ENCODE measurements at regions not wholly inside any gene's neighbourhood (a gene's known extent, or its start where the extent isn't known, plus 50 kb on each side); places are given as distances from the start of the nearest gene placed in this dataset.

DNA sequence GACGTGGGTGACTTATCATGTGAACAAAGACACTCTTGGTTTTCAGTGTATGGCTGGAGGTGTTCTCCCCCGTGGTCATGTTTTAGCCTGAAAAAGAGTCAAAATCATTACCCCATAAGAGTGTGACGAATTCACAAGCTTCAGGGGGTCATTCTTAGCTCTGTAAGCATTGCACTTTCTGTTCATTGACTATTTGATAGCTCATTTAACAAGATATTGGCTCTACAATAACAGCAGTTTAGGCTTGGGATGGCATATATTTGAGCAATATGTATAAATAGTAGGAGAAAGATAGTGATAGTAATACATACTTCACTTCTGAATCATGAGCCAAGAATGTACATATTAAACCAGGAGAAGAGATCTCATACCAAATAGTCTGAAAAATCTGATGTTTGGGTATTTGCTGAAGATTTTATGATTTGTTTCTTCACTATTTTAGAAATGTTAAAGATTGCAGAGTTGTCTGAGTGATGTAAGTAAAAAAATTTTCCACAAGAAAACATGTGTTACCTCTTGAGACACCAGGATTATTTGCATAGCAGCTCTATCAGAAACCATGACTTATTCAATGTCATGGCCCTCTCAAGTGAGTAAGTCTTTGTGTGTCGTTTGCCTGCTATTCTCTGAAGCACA, 996.0 kb downstream of the OTOL1 start:
- Histone ChIP-seq H3K9ac (ENCODE audit: low read length) (no peak overlapping the region), H3K27me3 (ENCODE audit: insufficient read depth, low read length) (no peaks in the 10 kb centered on the region), H4K20me1 (ENCODE audit: insufficient read depth) (no peaks in the 10 kb centered on the region), H3K4me2 (ENCODE audit: low read length) (no peak overlapping the region), H3K9me2 (ENCODE audit: insufficient read depth) (peaks cover 8% of the 10 kb centered on the region; the same call in 1 of the 2 replicates), H3K79me2 (ENCODE audit: insufficient read depth, low read length) (no peaks in the 10 kb centered on the region), H3K27ac (ENCODE audit: low read depth, low read length) (no peak overlapping the region), H3K4me3 (replicated peaks in 1 of 2; ENCODE audit: low read depth in 1 of 2, low read length in 2 of 2) (no peak overlapping the region), H3K36me3 (ENCODE audit: control insufficient read depth in 1 of 2, insufficient read depth in 2 of 2, low read length in 2 of 2) (no peaks in the 10 kb centered on the region), H3K4me1 (ENCODE audit: control insufficient read depth in 1 of 2, insufficient read depth in 2 of 2, low read length in 2 of 2) (0 out of 4 replicates have a peak, but pooled peaks cover 0 to 6% of the 10 kb centered on the region in 2 experiments), H3K9me3 (ENCODE audit: control insufficient read depth in 1 of 2, insufficient read depth in 1 of 2, low read depth in 1 of 2, low read length in 2 of 2) (no peaks in the 10 kb centered on the region), H2AFZ (ENCODE audit: low read depth, low read length, poor library complexity, severe bottlenecking) (no peak overlapping the region)
- DNase-seq (ENCODE audit: low read depth, low spot score) (no peak), ATAC-seq (no peak)
- BruUV-seq (replicated peaks), result no TSS peak
- ChIA-PET POLR2A (no interaction called here), CTCF (no interaction called here), RAD21 (ENCODE audit: low non-redundant PET in 1 of 2, low total read pairs in 2 of 2, uncharacterized antibody in 2 of 2, unreplicated experiment in 2 of 2) (no interaction called here)
- intact Hi-C loops (cut with micrococcal nuclease), result no loop called here
- TF ChIP-seq SIN3A (IDR thresholded peaks at IDR 0.05; ENCODE audit: low read depth) (no peak), SP1 (IDR thresholded peaks at IDR 0.05; ENCODE audit: low read depth) (no peak)

DNA sequence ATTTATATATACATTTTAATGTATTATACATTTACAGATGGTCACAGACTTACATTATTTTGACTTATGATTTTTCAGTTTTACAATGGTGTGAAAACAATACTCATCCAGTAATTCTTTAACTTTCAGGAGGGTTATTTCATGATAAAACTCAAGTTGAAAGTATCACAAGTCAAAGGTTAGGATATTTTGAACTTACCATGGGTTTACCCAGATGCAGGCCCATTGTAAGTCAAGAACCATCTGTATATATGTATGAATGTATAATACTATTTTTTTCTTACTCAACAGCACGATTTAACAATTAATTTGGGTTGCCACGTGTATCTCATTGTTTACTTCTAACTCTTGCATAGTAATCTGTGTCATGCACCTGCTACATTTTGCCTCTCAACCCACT, 1002.0 kb downstream of the OTOL1 start:
- CTCF ChIA-PET, result no interaction called here
- DNase-seq (ENCODE audit: low read depth, low spot score) (no peak), ATAC-seq (no peak)
- Histone ChIP-seq H3K79me2 (ENCODE audit: insufficient read depth, low read length) (no peaks in the 10 kb centered on the region), H2AFZ (ENCODE audit: low read depth, low read length, poor library complexity, severe bottlenecking) (no peak overlapping the region), H3K9ac (ENCODE audit: low read length) (no peak overlapping the region), H3K4me1 (ENCODE audit: control insufficient read depth in 1 of 2, insufficient read depth in 2 of 2, low read length in 2 of 2) (no peaks in the 10 kb centered on the region), H3K27ac (ENCODE audit: low read depth, low read length) (no peak overlapping the region), H3K27me3 (ENCODE audit: insufficient read depth, low read length) (no peaks in the 10 kb centered on the region), H3K9me2 (ENCODE audit: insufficient read depth) (peaks cover 4% of the 10 kb centered on the region; the same call in 1 of the 2 replicates), H3K4me3 (replicated peaks in 1 of 2; ENCODE audit: low read depth in 1 of 2, low read length in 2 of 2) (no peak overlapping the region), H3K4me2 (ENCODE audit: low read length) (no peak overlapping the region), H3K36me3 (ENCODE audit: control insufficient read depth in 1 of 2, insufficient read depth in 2 of 2, low read length in 2 of 2) (no peaks in the 10 kb centered on the region), H4K20me1 (ENCODE audit: insufficient read depth) (no peaks in the 10 kb centered on the region), H3K9me3 (ENCODE audit: control insufficient read depth in 1 of 2, insufficient read depth in 1 of 2, low read depth in 1 of 2, low read length in 2 of 2) (no peaks in the 10 kb centered on the region)
- intact Hi-C loops (cut with micrococcal nuclease), result no loop called here
- POLR2A ChIA-PET, result no interaction called here
- no TSS peak for BruUV-seq (replicated peaks)
- RAD21 ChIA-PET (ENCODE audit: low non-redundant PET in 1 of 2, low total read pairs in 2 of 2, uncharacterized antibody in 2 of 2, unreplicated experiment in 2 of 2), result no interaction called here
- TF ChIP-seq, protein P1, sequence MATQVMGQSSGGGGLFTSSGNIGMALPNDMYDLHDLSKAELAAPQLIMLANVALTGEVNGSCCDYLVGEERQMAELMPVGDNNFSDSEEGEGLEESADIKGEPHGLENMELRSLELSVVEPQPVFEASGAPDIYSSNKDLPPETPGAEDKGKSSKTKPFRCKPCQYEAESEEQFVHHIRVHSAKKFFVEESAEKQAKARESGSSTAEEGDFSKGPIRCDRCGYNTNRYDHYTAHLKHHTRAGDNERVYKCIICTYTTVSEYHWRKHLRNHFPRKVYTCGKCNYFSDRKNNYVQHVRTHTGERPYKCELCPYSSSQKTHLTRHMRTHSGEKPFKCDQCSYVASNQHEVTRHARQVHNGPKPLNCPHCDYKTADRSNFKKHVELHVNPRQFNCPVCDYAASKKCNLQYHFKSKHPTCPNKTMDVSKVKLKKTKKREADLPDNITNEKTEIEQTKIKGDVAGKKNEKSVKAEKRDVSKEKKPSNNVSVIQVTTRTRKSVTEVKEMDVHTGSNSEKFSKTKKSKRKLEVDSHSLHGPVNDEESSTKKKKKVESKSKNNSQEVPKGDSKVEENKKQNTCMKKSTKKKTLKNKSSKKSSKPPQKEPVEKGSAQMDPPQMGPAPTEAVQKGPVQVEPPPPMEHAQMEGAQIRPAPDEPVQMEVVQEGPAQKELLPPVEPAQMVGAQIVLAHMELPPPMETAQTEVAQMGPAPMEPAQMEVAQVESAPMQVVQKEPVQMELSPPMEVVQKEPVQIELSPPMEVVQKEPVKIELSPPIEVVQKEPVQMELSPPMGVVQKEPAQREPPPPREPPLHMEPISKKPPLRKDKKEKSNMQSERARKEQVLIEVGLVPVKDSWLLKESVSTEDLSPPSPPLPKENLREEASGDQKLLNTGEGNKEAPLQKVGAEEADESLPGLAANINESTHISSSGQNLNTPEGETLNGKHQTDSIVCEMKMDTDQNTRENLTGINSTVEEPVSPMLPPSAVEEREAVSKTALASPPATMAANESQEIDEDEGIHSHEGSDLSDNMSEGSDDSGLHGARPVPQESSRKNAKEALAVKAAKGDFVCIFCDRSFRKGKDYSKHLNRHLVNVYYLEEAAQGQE (IDR thresholded peaks at IDR 0.05; ENCODE audit: low read depth), result no peak
- no peak for TF ChIP-seq CEBPB (IDR thresholded peaks at IDR 0.05; ENCODE audit: low read depth)
- no peak for TF ChIP-seq SRF (IDR thresholded peaks at IDR 0.05; ENCODE audit: low read depth)
- TF ChIP-seq ZBTB33 (IDR thresholded peaks at IDR 0.05; ENCODE audit: extremely low read depth, insufficient replicate concordance, low read length), result no peak
- TF ChIP-seq EZH2phosphoT487 (IDR thresholded peaks at IDR 0.05; ENCODE audit: borderline replicate concordance), result no peak
- TF ChIP-seq EGR1 (IDR thresholded peaks at IDR 0.05; ENCODE audit: low read depth), result no peak
- no peak for TF ChIP-seq YY1 (IDR thresholded peaks at IDR 0.05; ENCODE audit: extremely low read depth, insufficient replicate concordance, low read depth, low read length)
- no peak for TF ChIP-seq TCF7L2 (IDR thresholded peaks at IDR 0.05; ENCODE audit: borderline replicate concordance, extremely low read depth, insufficient read depth, insufficient read length)
- no peak for TF ChIP-seq ZNF274 (IDR thresholded peaks at IDR 0.05; ENCODE audit: low read depth, low read length)
- no peak for TF ChIP-seq POLR2AphosphoS5 (IDR thresholded peaks at IDR 0.05; ENCODE audit: low read depth, low read length)
- TF ChIP-seq POLR2A (IDR thresholded peaks at IDR 0.05; ENCODE audit: borderline replicate concordance, extremely low read depth, insufficient read depth, insufficient read length), result no peak
- no peak for TF ChIP-seq ZFX (IDR thresholded peaks at IDR 0.05)
- TF ChIP-seq EZH2 (IDR thresholded peaks at IDR 0.05), result no peak
- no peak for TF ChIP-seq FOSL1 (IDR thresholded peaks at IDR 0.05; ENCODE audit: low read depth)

Measured in HCT116 (cell line).